ENCODE measurements at regions not wholly inside any gene's neighbourhood (a gene's known extent, or its start where the extent isn't known, plus 50 kb on each side); places are given as distances from the start of the nearest gene placed in this dataset.

- TF ChIP-seq MYC (IDR thresholded peaks at IDR 0.05; ENCODE audit: low read depth, low read length): no peak
- TF ChIP-seq EZH2 (IDR thresholded peaks at IDR 0.05; ENCODE audit: borderline replicate concordance, low read depth, low read length, severe bottlenecking): no peak
- no peak for TF ChIP-seq POLR2A (IDR thresholded peaks at IDR 0.05; ENCODE audit: low read depth, low read length)
- TF ChIP-seq GATA2 (IDR thresholded peaks at IDR 0.05; ENCODE audit: insufficient read depth, insufficient read length, low read depth, low read length): no peak
- no peak for TF ChIP-seq JUN (IDR thresholded peaks at IDR 0.05; ENCODE audit: borderline replicate concordance, insufficient read depth, insufficient read length, low read depth)
- no peak for TF ChIP-seq POLR2AphosphoS5 (IDR thresholded peaks at IDR 0.05; ENCODE audit: insufficient read depth, low read depth, low read length)
- TF ChIP-seq FOS (IDR thresholded peaks at IDR 0.05; ENCODE audit: borderline replicate concordance, insufficient read depth, low read length): no peak
- no peak for TF ChIP-seq CTCF (IDR thresholded peaks at IDR 0.05; ENCODE audit: extremely low read depth in 1 of 2, insufficient read depth in 1 of 2, low read depth in 1 of 2, low read length in 2 of 2)
- no peak for TF ChIP-seq MAX (IDR thresholded peaks at IDR 0.05; ENCODE audit: insufficient read depth, insufficient read length)
- H3K9me1 ChIP-seq (replicated peaks; ENCODE audit: control insufficient read depth, extremely low read depth, insufficient read depth, low read length): no peaks in the 10 kb centered on the region
- H3K27me3 ChIP-seq (ENCODE audit: control insufficient read depth in 2 of 2, insufficient read depth in 2 of 2, low read length in 2 of 2): no peaks in the 10 kb centered on the region
- no peak overlapping the region for H2AFZ ChIP-seq (ENCODE audit: low read depth, low read length)
- H3K36me3 ChIP-seq (ENCODE audit: control insufficient read depth in 2 of 2, extremely low read depth in 1 of 2, insufficient read depth in 2 of 2, low read length in 2 of 2): no peaks in the 10 kb centered on the region
- no peak for FAIRE-seq
- dilution Hi-C loops (cut with MboI; ENCODE audit: extremely low pct_ligation_motif_present, low sequenced_read_pairs) (no loop called here), intact Hi-C loops (cut with micrococcal nuclease) (no loop called here)
- H3K4me1 ChIP-seq (ENCODE audit: control insufficient read depth, extremely low read depth, insufficient read depth, low read length): no peaks in the 10 kb centered on the region
- H3K9me3 ChIP-seq (replicated peaks; ENCODE audit: control insufficient read depth, insufficient read depth, low read length): no peaks in the 10 kb centered on the region
- ChIA-PET CTCF (no interaction called here), POLR2A (no interaction called here)
- H3K9ac ChIP-seq (replicated peaks; ENCODE audit: extremely low read depth, insufficient read depth, low read length): no peak overlapping the region
- no TSS peak for BruUV-seq (replicated peaks)
- H3K4me2 ChIP-seq (ENCODE audit: insufficient read depth, low read length): no peak overlapping the region
- no peak overlapping the region for H3K4me3 ChIP-seq (replicated peaks in 1 of 3; ENCODE audit: insufficient read depth in 1 of 3, low read depth in 1 of 3, low read length in 3 of 3)
- no peaks in the 10 kb centered on the region for H3K79me2 ChIP-seq (ENCODE audit: control insufficient read depth, insufficient read depth, low read length)
- no peak overlapping the region for H3K27ac ChIP-seq (ENCODE audit: insufficient read depth, low read depth, low read length)
- DNase-seq (ENCODE audit: low read depth, low spot score): no peak
- H4K20me1 ChIP-seq (replicated peaks; ENCODE audit: control insufficient read depth, extremely low read depth, insufficient read depth, low read length): no peaks in the 10 kb centered on the region
Measured at GRCh38 chr9:1598270-1598669, 416.9 kb upstream of the SMARCA2 start.

All from endothelial cell of umbilical vein (primary cell).